ENCODE measurements at regions not wholly inside any gene's neighbourhood (a gene's known extent, or its start where the extent isn't known, plus 50 kb on each side); places are given as distances from the start of the nearest gene placed in this dataset.

- Histone ChIP-seq H3K9me3 (ENCODE audit: low read depth) (no peaks in the 10 kb centered on the region), H3K27ac (no peak overlapping the region), H4K20me1 (ENCODE audit: low read depth) (no peaks in the 10 kb centered on the region), H3K9ac (no peak overlapping the region), H3K4me1 (peaks cover 10% of the 10 kb centered on the region), H2AFZ (replicated peaks) (no peak overlapping the region), H3K4me2 (no peak overlapping the region), H3K79me2 (ENCODE audit: low read depth) (no peaks in the 10 kb centered on the region), H3K4me3 (no peak overlapping the region), H3F3A (ENCODE audit: low read depth) (no peaks in the 10 kb centered on the region), H3K27me3 (peaks cover 30% of the 10 kb centered on the region), H3K36me3 (no peaks in the 10 kb centered on the region)
- Mint-ChIP-seq H3K36me3 (no peaks in the 10 kb centered on the region), H3K27me3 (ENCODE audit: insufficient read depth, low read depth) (peaks cover 6% of the 10 kb centered on the region), H3K4me1 (peaks cover 9% of the 10 kb centered on the region), H3K4me3 (peak overlapping the region; percentile 4), H3K27ac (no peak overlapping the region), H3K9me3 (no peaks in the 10 kb centered on the region)
- DNase-seq (ENCODE audit: low spot score) = no peak
- TF ChIP-seq EZH2phosphoT487 (IDR thresholded peaks at IDR 0.05) (no peak), CTCF (IDR thresholded peaks at IDR 0.05) (no peak), EZH2 (IDR thresholded peaks at IDR 0.05) (no peak)
These were observed 146.2 kb downstream of the LMLN start for GRCh38 chr3:198106265-198106664.

- H3K4me3 ChIP-seq = no peak overlapping the region
- Mint-ChIP-seq H3K4me3 (no peak overlapping the region), H3K4me1 (peaks cover 10% of the 10 kb centered on the region), H3K9me3 (no peaks in the 10 kb centered on the region), H3K36me3 (no peaks in the 10 kb centered on the region), H3K27ac (no peak overlapping the region), H3K27me3 (ENCODE audit: insufficient read depth, low read depth) (peaks cover 14% of the 10 kb centered on the region)
- no peak overlapping the region for H3K9ac ChIP-seq
- no peaks in the 10 kb centered on the region for H3K79me2 ChIP-seq (ENCODE audit: low read depth)
- no peaks in the 10 kb centered on the region for H4K20me1 ChIP-seq (ENCODE audit: low read depth)
- peaks cover 49% of the 10 kb centered on the region for H3K27me3 ChIP-seq
- DNase-seq (ENCODE audit: low spot score) = peak; percentile 18
- no peaks in the 10 kb centered on the region for H3F3A ChIP-seq (ENCODE audit: low read depth)
- peak overlapping the region; percentile 63 for H2AFZ ChIP-seq (replicated peaks)
- H3K36me3 ChIP-seq = no peaks in the 10 kb centered on the region
- no peaks in the 10 kb centered on the region for H3K9me3 ChIP-seq (ENCODE audit: low read depth)
- no peak for TF ChIP-seq EZH2phosphoT487 (IDR thresholded peaks at IDR 0.05)
- TF ChIP-seq CTCF (IDR thresholded peaks at IDR 0.05) = no peak
- H3K4me2 ChIP-seq = no peak overlapping the region
- peaks cover 10% of the 10 kb centered on the region for H3K4me1 ChIP-seq
- no peak overlapping the region for H3K27ac ChIP-seq
These were observed 148.1 kb downstream of the LMLN start for GRCh38 chr3:198107840-198108734.

GRCh38 chr3:198109883-198110282 lies 149.9 kb downstream of the LMLN start:
- H3K4me3 Mint-ChIP-seq = no peak overlapping the region

More at GRCh38 chr3:198109883-198110282, 149.9 kb downstream of the LMLN start:
- H3F3A ChIP-seq (ENCODE audit: low read depth) = no peaks in the 10 kb centered on the region
- no peak overlapping the region for H3K4me3 ChIP-seq
- DNase-seq (ENCODE audit: low spot score) = no peak
- Mint-ChIP-seq H3K36me3 (no peaks in the 10 kb centered on the region), H3K4me1 (peaks cover 12% of the 10 kb centered on the region), H3K27me3 (ENCODE audit: insufficient read depth, low read depth) (peaks cover 28% of the 10 kb centered on the region), H3K27ac (no peak overlapping the region), H3K9me3 (peaks cover 4% of the 10 kb centered on the region)
- H3K4me1 ChIP-seq = peaks cover 10% of the 10 kb centered on the region
- H3K36me3 ChIP-seq = no peaks in the 10 kb centered on the region
- no peaks in the 10 kb centered on the region for H3K9me3 ChIP-seq (ENCODE audit: low read depth)
- peaks cover 67% of the 10 kb centered on the region for H3K27me3 ChIP-seq
- no peaks in the 10 kb centered on the region for H3K79me2 ChIP-seq (ENCODE audit: low read depth)
- no peak for TF ChIP-seq EZH2 (IDR thresholded peaks at IDR 0.05)
- TF ChIP-seq EZH2phosphoT487 (IDR thresholded peaks at IDR 0.05) = no peak
- no peak for TF ChIP-seq CTCF (IDR thresholded peaks at IDR 0.05)
- H2AFZ ChIP-seq (replicated peaks) = no peak overlapping the region
- H3K4me2 ChIP-seq = no peak overlapping the region
- no peaks in the 10 kb centered on the region for H4K20me1 ChIP-seq (ENCODE audit: low read depth)
- H3K27ac ChIP-seq = no peak overlapping the region
- no peak overlapping the region for H3K9ac ChIP-seq

Measured in neural progenitor cell (in vitro differentiated cells).